ENCODE measurements at regions not wholly inside any gene's neighbourhood (a gene's known extent, or its start where the extent isn't known, plus 50 kb on each side); places are given as distances from the start of the nearest gene placed in this dataset.

GRCh38 chr13:62563251-62563650 is 1147.6 kb upstream of the PCDH20 start:
- H3K4me1 ChIP-seq, result no peaks in the 10 kb centered on the region
- H3K36me3 ChIP-seq, result no peaks in the 10 kb centered on the region
- intact Hi-C loops (cut with DNase I), result no loop called here
- H3K27ac ChIP-seq, result no peak overlapping the region
- no peak overlapping the region for H3K4me3 ChIP-seq
- H3K27me3 ChIP-seq (ENCODE audit: low read depth), result no peaks in the 10 kb centered on the region
- H3K9me3 ChIP-seq, result no peaks in the 10 kb centered on the region
- no peak for DNase-seq
- TF ChIP-seq, protein P1, sequence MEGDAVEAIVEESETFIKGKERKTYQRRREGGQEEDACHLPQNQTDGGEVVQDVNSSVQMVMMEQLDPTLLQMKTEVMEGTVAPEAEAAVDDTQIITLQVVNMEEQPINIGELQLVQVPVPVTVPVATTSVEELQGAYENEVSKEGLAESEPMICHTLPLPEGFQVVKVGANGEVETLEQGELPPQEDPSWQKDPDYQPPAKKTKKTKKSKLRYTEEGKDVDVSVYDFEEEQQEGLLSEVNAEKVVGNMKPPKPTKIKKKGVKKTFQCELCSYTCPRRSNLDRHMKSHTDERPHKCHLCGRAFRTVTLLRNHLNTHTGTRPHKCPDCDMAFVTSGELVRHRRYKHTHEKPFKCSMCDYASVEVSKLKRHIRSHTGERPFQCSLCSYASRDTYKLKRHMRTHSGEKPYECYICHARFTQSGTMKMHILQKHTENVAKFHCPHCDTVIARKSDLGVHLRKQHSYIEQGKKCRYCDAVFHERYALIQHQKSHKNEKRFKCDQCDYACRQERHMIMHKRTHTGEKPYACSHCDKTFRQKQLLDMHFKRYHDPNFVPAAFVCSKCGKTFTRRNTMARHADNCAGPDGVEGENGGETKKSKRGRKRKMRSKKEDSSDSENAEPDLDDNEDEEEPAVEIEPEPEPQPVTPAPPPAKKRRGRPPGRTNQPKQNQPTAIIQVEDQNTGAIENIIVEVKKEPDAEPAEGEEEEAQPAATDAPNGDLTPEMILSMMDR (IDR thresholded peaks at IDR 0.05), result no peak
- no peak for ATAC-seq

DNA sequence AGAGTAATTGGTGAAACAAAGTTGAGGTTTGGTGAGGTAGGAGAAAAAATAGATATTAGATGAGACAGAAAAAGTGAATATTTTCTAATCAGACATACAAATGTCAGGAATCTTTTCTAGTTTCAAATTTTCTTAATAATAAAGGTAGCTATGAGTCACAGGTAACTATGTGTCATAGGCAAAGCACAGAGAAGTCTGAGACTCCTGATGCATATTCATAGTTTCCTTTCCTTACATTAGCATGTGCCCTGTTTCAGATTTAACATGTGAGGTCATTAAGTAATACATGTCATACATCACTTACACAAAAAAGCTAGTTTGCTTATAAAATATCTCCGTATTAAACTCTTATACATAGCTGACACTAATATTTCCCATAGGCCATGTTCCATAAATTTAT is 1141.3 kb upstream of the PCDH20 start:
- Histone ChIP-seq H3K9me3 (no peaks in the 10 kb centered on the region), H3K4me3 (no peak overlapping the region), H3K27ac (no peak overlapping the region), H3K4me1 (no peaks in the 10 kb centered on the region), H3K27me3 (ENCODE audit: low read depth) (no peaks in the 10 kb centered on the region), H3K36me3 (no peaks in the 10 kb centered on the region)
- TF ChIP-seq, protein P1 (IDR thresholded peaks at IDR 0.05), result no peak
- DNase-seq (no peak), ATAC-seq (no peak)
- intact Hi-C loops (cut with DNase I), result no loop called here

GRCh38 chr13:62551588-62551987 is 1135.9 kb upstream of the PCDH20 start:
- no peaks in the 10 kb centered on the region for H3K9me3 ChIP-seq
- no peaks in the 10 kb centered on the region for H3K36me3 ChIP-seq
- intact Hi-C loops (cut with DNase I), result no loop called here
- no peaks in the 10 kb centered on the region for H3K27me3 ChIP-seq (ENCODE audit: low read depth)
- H3K27ac ChIP-seq, result no peak overlapping the region
- TF ChIP-seq, protein P1 (IDR thresholded peaks at IDR 0.05), result no peak
- DNase-seq, result no peak
- H3K4me3 ChIP-seq, result no peak overlapping the region
- H3K4me1 ChIP-seq, result no peaks in the 10 kb centered on the region
- no peak for ATAC-seq

- intact Hi-C loops (cut with DNase I), result no loop called here
These were observed 1129.3 kb upstream of the PCDH20 start for GRCh38 chr13:62544928-62545327.

DNA sequence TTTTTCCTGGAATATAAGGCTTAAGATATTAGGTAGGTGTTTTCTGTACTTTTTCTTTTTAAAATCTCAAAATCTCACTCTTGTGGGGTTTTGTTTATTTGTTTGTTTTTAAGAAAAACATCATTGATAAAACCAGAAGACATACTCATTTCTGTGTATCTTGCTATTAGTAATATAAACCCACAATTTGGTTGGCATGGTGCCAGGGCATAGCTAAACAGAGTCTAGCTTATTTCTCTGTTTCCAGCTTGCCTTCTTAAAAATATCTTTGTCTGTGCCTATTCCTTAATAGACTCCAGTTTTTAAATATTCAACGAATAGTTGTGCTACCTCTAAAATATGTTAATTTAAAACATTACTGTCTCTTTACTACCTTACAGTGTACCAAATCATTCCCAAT is 1121.9 kb upstream of the PCDH20 start:
- intact Hi-C loops (cut with DNase I), result no loop called here

More at GRCh38 chr13:62544928-62545327, 1129.3 kb upstream of the PCDH20 start:
- Histone ChIP-seq H3K9me3 (no peaks in the 10 kb centered on the region), H3K36me3 (no peaks in the 10 kb centered on the region), H3K27me3 (ENCODE audit: low read depth) (no peaks in the 10 kb centered on the region), H3K4me1 (no peaks in the 10 kb centered on the region), H3K4me3 (no peak overlapping the region), H3K27ac (no peak overlapping the region)
- TF ChIP-seq, protein P1 (IDR thresholded peaks at IDR 0.05), result no peak
- ATAC-seq (no peak), DNase-seq (no peak)

More for the DNA sequence above, 1121.9 kb upstream of the PCDH20 start:
- Histone ChIP-seq H3K27me3 (ENCODE audit: low read depth) (no peaks in the 10 kb centered on the region), H3K4me3 (no peak overlapping the region), H3K27ac (no peak overlapping the region), H3K36me3 (no peaks in the 10 kb centered on the region), H3K4me1 (no peaks in the 10 kb centered on the region), H3K9me3 (no peaks in the 10 kb centered on the region)
- TF ChIP-seq, protein P1 (IDR thresholded peaks at IDR 0.05), result no peak
- DNase-seq (no peak), ATAC-seq (no peak)

Data from lower lobe of right lung (tissue), 2 donors.